ENCODE measurements at regions not wholly inside any gene's neighbourhood (a gene's known extent, or its start where the extent isn't known, plus 50 kb on each side); places are given as distances from the start of the nearest gene placed in this dataset.

DNA sequence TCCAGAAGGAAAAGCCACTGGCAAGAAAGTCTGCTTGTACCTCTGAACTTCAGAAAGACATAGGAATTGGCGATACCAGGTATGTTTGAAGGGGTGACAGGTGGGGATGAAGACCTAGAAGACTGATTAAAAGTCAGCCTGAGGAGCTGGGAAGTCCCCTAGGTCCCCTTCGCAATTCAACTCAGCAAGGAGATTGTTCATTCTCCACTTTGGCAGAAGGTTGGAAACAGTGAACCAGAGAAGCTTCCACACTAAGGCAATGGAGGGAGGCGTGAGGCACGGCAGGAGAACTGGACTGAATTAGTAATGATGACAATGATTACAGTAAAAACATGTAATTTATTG lies 240.3 kb upstream of the TMPO start:
- H3K36me3 ChIP-seq (ENCODE audit: control insufficient read depth in 2 of 2, extremely low read depth in 1 of 2, insufficient read depth in 2 of 2, low read length in 2 of 2), result no peaks in the 10 kb centered on the region
- no peak overlapping the region for H3K4me3 ChIP-seq (ENCODE audit: control insufficient read depth in 2 of 3, extremely low read depth in 1 of 3, insufficient read depth in 2 of 3, low read depth in 1 of 3, low read length in 3 of 3)
- H4K20me1 ChIP-seq (ENCODE audit: control insufficient read depth, extremely low read depth, insufficient read depth, low read length), result no peaks in the 10 kb centered on the region
- dilution Hi-C loops (cut with MboI; ENCODE audit: extremely low pct_ligation_motif_present, low sequenced_read_pairs), result no loop called here
- H3K9me3 ChIP-seq (ENCODE audit: control insufficient read depth, low read depth, low read length), result no peaks in the 10 kb centered on the region
- no peak overlapping the region for H3K9ac ChIP-seq (ENCODE audit: control insufficient read depth, extremely low read depth, insufficient read depth, low read length)
- no peaks in the 10 kb centered on the region for H3K4me1 ChIP-seq (ENCODE audit: control insufficient read depth, extremely low read depth, insufficient read depth, low read length)
- no peak overlapping the region for H3K27ac ChIP-seq (ENCODE audit: control insufficient read depth, insufficient read depth, low read length)
- H3K27me3 ChIP-seq (ENCODE audit: control insufficient read depth, extremely low read depth, insufficient read depth, low read length), result no peaks in the 10 kb centered on the region
- H3K79me2 ChIP-seq (ENCODE audit: control insufficient read depth, insufficient read depth, low read length), result no peaks in the 10 kb centered on the region
- no peak for FAIRE-seq
- DNase-seq (ENCODE audit: low read depth, low spot score), result no peak
- TF ChIP-seq, protein P1, sequence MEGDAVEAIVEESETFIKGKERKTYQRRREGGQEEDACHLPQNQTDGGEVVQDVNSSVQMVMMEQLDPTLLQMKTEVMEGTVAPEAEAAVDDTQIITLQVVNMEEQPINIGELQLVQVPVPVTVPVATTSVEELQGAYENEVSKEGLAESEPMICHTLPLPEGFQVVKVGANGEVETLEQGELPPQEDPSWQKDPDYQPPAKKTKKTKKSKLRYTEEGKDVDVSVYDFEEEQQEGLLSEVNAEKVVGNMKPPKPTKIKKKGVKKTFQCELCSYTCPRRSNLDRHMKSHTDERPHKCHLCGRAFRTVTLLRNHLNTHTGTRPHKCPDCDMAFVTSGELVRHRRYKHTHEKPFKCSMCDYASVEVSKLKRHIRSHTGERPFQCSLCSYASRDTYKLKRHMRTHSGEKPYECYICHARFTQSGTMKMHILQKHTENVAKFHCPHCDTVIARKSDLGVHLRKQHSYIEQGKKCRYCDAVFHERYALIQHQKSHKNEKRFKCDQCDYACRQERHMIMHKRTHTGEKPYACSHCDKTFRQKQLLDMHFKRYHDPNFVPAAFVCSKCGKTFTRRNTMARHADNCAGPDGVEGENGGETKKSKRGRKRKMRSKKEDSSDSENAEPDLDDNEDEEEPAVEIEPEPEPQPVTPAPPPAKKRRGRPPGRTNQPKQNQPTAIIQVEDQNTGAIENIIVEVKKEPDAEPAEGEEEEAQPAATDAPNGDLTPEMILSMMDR (optimal IDR thresholded peaks at IDR 0.05 in 1 of 3, IDR thresholded peaks at IDR 0.05 in 1 of 3, conservative IDR thresholded peaks at IDR 0.05 in 1 of 3; ENCODE audit: extremely low read depth in 1 of 3, insufficient read depth in 2 of 3, low read length in 3 of 3), result no peak
- TF ChIP-seq EZH2 (IDR thresholded peaks at IDR 0.05; ENCODE audit: low read length), result no peak
- H3K4me2 ChIP-seq (ENCODE audit: control insufficient read depth, extremely low read depth, insufficient read depth, low read depth, low read length), result no peak overlapping the region
- no peak overlapping the region for H2AFZ ChIP-seq (ENCODE audit: control insufficient read depth, low read length)
- no peaks in the 10 kb centered on the region for H3K9me1 ChIP-seq (ENCODE audit: control insufficient read depth, extremely low read depth, insufficient read depth, low read length)

DNA sequence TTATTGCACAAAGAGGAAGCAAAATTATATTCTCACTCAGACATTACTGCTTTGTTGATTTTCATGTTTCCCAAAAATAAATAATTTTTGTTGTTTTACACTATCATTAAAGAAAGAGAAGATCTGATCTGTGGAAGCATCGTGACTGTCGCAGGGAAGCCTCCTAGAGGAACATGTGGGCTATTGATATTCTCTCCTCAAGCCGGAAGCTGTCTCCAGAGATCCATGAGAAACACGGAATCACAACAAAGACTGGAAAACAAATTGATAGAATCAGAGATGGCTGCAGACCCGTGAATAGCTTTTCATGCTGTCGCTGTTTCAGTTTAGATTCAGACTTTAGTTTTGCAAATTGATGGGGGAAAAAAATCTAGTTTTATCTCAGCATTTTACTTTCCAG lies 235.2 kb upstream of the TMPO start:
- no peak for FAIRE-seq
- dilution Hi-C loops (cut with MboI; ENCODE audit: extremely low pct_ligation_motif_present, low sequenced_read_pairs), result no loop called here
- no peak overlapping the region for H3K4me2 ChIP-seq (ENCODE audit: control insufficient read depth, extremely low read depth, insufficient read depth, low read depth, low read length)

More for the DNA sequence above, 235.2 kb upstream of the TMPO start:
- Histone ChIP-seq H4K20me1 (ENCODE audit: control insufficient read depth, extremely low read depth, insufficient read depth, low read length) (no peaks in the 10 kb centered on the region), H3K9ac (ENCODE audit: control insufficient read depth, extremely low read depth, insufficient read depth, low read length) (no peak overlapping the region), H3K4me1 (ENCODE audit: control insufficient read depth, extremely low read depth, insufficient read depth, low read length) (no peaks in the 10 kb centered on the region), H3K9me3 (ENCODE audit: control insufficient read depth, low read depth, low read length) (no peaks in the 10 kb centered on the region), H2AFZ (ENCODE audit: control insufficient read depth, low read length) (no peak overlapping the region), H3K9me1 (ENCODE audit: control insufficient read depth, extremely low read depth, insufficient read depth, low read length) (no peaks in the 10 kb centered on the region), H3K27ac (ENCODE audit: control insufficient read depth, insufficient read depth, low read length) (no peak overlapping the region), H3K27me3 (ENCODE audit: control insufficient read depth, extremely low read depth, insufficient read depth, low read length) (no peaks in the 10 kb centered on the region), H3K4me3 (ENCODE audit: control insufficient read depth in 2 of 3, extremely low read depth in 1 of 3, insufficient read depth in 2 of 3, low read depth in 1 of 3, low read length in 3 of 3) (no peak overlapping the region), H3K79me2 (ENCODE audit: control insufficient read depth, insufficient read depth, low read length) (no peaks in the 10 kb centered on the region), H3K36me3 (ENCODE audit: control insufficient read depth in 2 of 2, extremely low read depth in 1 of 2, insufficient read depth in 2 of 2, low read length in 2 of 2) (no peaks in the 10 kb centered on the region)
- no peak for DNase-seq (ENCODE audit: low read depth, low spot score)
- TF ChIP-seq EZH2 (IDR thresholded peaks at IDR 0.05; ENCODE audit: low read length), result no peak
- TF ChIP-seq, protein P1 (optimal IDR thresholded peaks at IDR 0.05 in 1 of 3, IDR thresholded peaks at IDR 0.05 in 1 of 3, conservative IDR thresholded peaks at IDR 0.05 in 1 of 3; ENCODE audit: extremely low read depth in 1 of 3, insufficient read depth in 2 of 3, low read length in 3 of 3), result no peak

Data from keratinocyte (primary cell).